ENCODE measurements at regions not wholly inside any gene's neighbourhood (a gene's known extent, or its start where the extent isn't known, plus 50 kb on each side); places are given as distances from the start of the nearest gene placed in this dataset.

DNA sequence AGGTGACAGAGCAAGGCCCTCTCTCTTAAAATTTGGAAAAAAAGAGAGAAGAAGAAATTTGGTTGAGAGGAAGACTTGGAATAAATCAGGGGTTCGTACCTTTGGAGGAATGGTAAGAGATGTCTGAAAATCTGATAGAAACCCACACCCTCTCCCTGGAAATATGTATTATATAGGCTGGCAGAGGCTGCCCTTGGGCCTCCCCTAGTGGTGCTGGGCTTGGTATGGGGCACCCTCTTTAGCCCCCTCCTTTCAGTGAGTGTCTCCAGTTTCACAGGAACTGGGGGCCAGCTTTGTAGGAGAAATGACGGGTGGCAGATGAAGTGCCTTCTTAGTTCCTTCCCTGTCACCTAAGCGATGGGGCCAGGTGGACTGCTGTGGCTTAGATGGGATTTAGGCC lies 82.9 kb upstream of the SLC2A1 start:
- TF ChIP-seq, protein P1, sequence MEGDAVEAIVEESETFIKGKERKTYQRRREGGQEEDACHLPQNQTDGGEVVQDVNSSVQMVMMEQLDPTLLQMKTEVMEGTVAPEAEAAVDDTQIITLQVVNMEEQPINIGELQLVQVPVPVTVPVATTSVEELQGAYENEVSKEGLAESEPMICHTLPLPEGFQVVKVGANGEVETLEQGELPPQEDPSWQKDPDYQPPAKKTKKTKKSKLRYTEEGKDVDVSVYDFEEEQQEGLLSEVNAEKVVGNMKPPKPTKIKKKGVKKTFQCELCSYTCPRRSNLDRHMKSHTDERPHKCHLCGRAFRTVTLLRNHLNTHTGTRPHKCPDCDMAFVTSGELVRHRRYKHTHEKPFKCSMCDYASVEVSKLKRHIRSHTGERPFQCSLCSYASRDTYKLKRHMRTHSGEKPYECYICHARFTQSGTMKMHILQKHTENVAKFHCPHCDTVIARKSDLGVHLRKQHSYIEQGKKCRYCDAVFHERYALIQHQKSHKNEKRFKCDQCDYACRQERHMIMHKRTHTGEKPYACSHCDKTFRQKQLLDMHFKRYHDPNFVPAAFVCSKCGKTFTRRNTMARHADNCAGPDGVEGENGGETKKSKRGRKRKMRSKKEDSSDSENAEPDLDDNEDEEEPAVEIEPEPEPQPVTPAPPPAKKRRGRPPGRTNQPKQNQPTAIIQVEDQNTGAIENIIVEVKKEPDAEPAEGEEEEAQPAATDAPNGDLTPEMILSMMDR (IDR thresholded peaks at IDR 0.05; ENCODE audit: low read depth, low read length), result no peak
- no peak for TF ChIP-seq EZH2phosphoT487 (IDR thresholded peaks at IDR 0.05; ENCODE audit: low read depth)
